DMS153 treated with DMSO at 0.1 percent for 48 hours (cell line): ENCODE measurements at regions not wholly inside any gene's neighbourhood (a gene's known extent, or its start where the extent isn't known, plus 50 kb on each side); places are given as distances from the start of the nearest gene placed in this dataset.

Experiments
- DNase-seq: peaks from one replicate; lab custom pipeline; 2025; ENCODE audit not compliant: unreplicated experiment; lab: John Stamatoyannopoulos, UW

GRCh38 chr15:93459396-93459795 is 370.4 kb upstream of the RGMA start:
- no peak for DNase-seq

- no peak for DNase-seq
These were observed 369.6 kb upstream of the RGMA start for GRCh38 chr15:93458597-93458996.

- DNase-seq, result no peak
These were observed 365.8 kb upstream of the RGMA start for GRCh38 chr15:93454788-93455187.

GRCh38 chr15:93452537-93453211 is 363.7 kb upstream of the RGMA start:
- no peak for DNase-seq

GRCh38 chr15:93451822-93452221 is 362.8 kb upstream of the RGMA start:
- DNase-seq, result no peak

- peak; percentile 1 for DNase-seq
These were observed 362.3 kb upstream of the RGMA start for GRCh38 chr15:93451265-93451664.

- DNase-seq, result no peak
These were observed 360.8 kb upstream of the RGMA start for GRCh38 chr15:93449798-93450197.

GRCh38 chr15:93438310-93438709 is 349.3 kb upstream of the RGMA start:
- no peak for DNase-seq

GRCh38 chr15:93432474-93432873 is 343.5 kb upstream of the RGMA start:
- DNase-seq, result no peak

GRCh38 chr15:93428807-93429351 is 339.9 kb upstream of the RGMA start:
- no peak for DNase-seq

- no peak for DNase-seq
These were observed 339.1 kb upstream of the RGMA start for GRCh38 chr15:93428150-93428549.

GRCh38 chr15:93424131-93424530 is 335.1 kb upstream of the RGMA start:
- no peak for DNase-seq

- no peak for DNase-seq
These were observed 333.5 kb upstream of the RGMA start for GRCh38 chr15:93422476-93422875.

- no peak for DNase-seq
These were observed 331.5 kb upstream of the RGMA start for GRCh38 chr15:93420477-93420876.

- no peak for DNase-seq
These were observed 331.0 kb upstream of the RGMA start for GRCh38 chr15:93420050-93420452.

- DNase-seq, result no peak
These were observed 329.6 kb upstream of the RGMA start for GRCh38 chr15:93418566-93418965.

- DNase-seq, result no peak
These were observed 328.6 kb upstream of the RGMA start for GRCh38 chr15:93417631-93418030.

GRCh38 chr15:93417156-93417555 is 328.1 kb upstream of the RGMA start:
- no peak for DNase-seq

- no peak for DNase-seq
These were observed 326.6 kb upstream of the RGMA start for GRCh38 chr15:93415576-93415975.

GRCh38 chr15:93414576-93415231 is 325.7 kb upstream of the RGMA start:
- DNase-seq, result no peak

- DNase-seq, result no peak
These were observed 324.7 kb upstream of the RGMA start for GRCh38 chr15:93413745-93414144.

GRCh38 chr15:93399121-93399520 is 310.1 kb upstream of the RGMA start:
- DNase-seq, result no peak

- DNase-seq, result no peak
These were observed 300.2 kb upstream of the RGMA start for GRCh38 chr15:93389211-93389610.
